Neural progenitor cell (in vitro differentiated cells): ENCODE measurements at regions not wholly inside any gene's neighbourhood (a gene's known extent, or its start where the extent isn't known, plus 50 kb on each side); places are given as distances from the start of the nearest gene placed in this dataset.

ENCODE experiments used
- CTCF ChIP-seq: fragments of 200-600 bp; sonication (generic); IDR thresholded peaks from 2 replicates; pipeline ENCODE4 v1.5.1; 2017; ENCODE audit warnings: antibody characterized with exemption, mild to moderate bottlenecking
- EZH2phosphoT487 ChIP-seq: fragments of 200-600 bp; sonication (generic); IDR thresholded peaks from 2 replicates; pipeline ENCODE4 v1.6.1; 2017; ENCODE audit warnings: antibody characterized with exemption

- TF ChIP-seq CTCF (no peak), EZH2phosphoT487 (no peak)
Measured at GRCh38 chr2:45242161-45242741, 233.0 kb upstream of the SIX2 start.
